ENCODE measurements at regions not wholly inside any gene's neighbourhood (a gene's known extent, or its start where the extent isn't known, plus 50 kb on each side); places are given as distances from the start of the nearest gene placed in this dataset.

DNA sequence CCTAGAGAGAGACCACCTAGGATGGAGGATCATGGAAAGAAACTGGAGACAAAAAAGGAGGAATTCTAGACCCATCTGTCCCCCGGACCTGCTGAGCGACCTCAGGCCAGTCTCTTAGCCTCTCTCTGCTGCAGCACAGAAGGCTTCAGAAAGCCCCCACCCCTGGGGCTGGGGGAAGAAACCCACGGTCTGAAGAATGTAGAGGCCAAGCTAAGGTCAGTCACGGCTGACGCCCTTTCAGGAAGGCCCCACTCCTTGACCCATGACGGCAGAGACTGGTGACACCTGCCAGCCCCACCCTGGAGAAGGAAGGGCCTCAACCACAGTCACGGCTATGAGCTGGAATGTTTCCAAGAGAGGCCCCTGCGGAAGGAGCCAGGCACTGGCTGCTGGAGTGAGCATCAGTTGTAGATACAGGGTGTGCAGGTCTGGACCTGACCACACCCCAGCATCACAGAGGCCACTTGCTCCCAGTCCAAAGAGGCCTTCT is 120.5 kb upstream of the BOD1 start:
- DNase-seq (ENCODE audit: low read depth in 2 of 3, low spot score in 2 of 3) = peak in 1 of 3 donors; percentile 39

DNA sequence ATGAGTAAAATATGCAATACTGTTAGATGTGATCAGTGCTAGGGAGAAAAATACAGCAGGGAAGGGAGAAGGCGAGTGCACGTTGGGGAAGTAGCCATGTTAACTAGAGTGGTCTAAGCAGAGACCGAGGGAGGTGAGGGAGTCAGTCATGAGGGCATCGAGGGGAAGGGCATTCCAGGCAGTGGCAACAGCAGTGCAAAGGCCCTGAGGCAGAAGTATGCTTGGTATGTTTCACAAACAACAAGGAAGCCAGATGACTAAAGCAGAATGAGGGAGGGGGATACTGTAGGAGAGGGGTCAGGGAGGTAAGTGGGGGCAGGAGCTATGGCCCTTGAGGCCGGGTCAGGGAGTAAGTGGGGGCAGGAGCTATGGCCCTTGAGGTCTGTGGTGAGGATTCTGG is 123.3 kb upstream of the BOD1 start:
- no peak for DNase-seq (ENCODE audit: low read depth in 2 of 3, low spot score in 2 of 3)

DNA sequence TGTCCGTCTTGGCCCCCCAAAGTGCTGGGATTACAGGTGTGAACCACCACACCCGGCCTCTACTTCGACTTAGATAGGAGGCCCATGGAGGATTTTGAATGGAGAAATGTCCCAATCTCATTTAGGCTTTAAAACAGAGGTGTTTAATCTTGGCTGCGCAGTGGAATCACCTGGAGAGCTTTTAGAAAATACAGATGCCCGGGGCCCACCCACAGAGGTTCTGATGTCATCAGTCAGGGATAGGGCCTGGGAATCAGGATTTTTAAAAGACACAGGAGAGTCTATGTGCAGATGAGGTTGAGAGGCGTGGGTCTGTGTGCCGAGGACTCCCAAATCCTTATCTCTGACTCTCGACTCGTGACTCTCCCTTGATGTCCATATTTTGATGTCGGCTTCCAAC is 124.0 kb upstream of the BOD1 start:
- no peak for DNase-seq (ENCODE audit: low read depth in 2 of 3, low spot score in 2 of 3)

DNA sequence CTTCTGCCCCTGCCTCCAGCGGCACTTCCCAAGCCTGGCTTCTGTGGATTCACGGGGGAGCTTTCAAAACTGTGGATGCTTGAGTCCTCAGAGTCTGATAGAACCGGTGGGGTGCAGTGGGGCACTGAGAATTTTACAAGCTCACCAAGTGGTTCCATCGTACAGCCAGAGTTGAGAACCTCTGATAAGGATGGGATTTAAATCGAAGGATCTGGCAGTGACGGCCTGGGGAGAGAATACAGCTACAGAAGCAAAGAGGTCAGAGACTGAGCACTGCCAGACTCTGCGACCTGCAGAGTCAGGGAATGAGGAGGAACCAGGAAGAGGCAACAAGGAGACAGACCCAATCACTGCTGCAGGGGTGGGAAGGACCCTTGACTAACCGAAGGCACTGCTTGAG is 124.6 kb upstream of the BOD1 start:
- DNase-seq (ENCODE audit: low read depth in 2 of 3, low spot score in 2 of 3) = no peak

DNA sequence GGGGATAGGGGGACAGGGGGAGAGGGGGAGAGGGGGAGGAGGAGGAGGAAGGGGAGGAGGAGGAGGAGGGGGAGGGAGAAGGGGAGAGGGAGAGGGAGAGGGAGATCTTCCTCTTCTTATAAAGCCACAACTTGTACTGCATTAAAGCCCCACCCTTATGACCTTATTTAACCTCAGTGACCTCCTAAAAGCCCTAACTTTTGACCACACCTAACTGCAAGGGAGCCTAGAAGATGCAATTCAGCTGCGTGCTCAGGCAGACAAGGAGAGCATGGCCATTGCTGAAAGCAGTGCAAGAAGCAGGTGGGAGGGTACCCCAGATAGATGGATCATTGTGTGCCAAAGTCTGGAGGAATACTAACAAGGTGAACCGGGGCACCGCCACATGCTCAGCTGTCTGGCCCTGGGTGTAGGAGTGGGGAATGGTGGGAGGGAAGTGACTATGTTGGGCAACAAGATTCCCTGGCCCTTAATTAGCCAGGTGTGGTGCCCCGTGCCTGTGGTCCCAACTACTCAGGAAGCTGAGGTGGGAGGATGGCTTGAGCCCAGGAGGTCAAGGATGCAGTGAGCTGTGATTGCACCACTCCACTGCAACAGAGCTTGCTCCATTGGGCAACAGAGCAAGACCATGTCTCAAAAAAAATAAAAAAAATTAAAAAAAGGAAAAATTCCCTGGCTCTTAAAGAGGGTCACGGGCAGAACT is 125.4 kb upstream of the BOD1 start:
- no peak for DNase-seq (ENCODE audit: low read depth in 2 of 3, low spot score in 2 of 3)

- DNase-seq (ENCODE audit: low read depth in 2 of 3, low spot score in 2 of 3) = no peak
Observed at GRCh38 chr5:173742432-173742816, 126.0 kb upstream of the BOD1 start.

GRCh38 chr5:173743641-173744343 is 127.3 kb upstream of the BOD1 start:
- DNase-seq (ENCODE audit: low read depth in 2 of 3, low spot score in 2 of 3) = no peak

GRCh38 chr5:173744551-173744950 is 128.1 kb upstream of the BOD1 start:
- no peak for DNase-seq (ENCODE audit: low read depth in 2 of 3, low spot score in 2 of 3)

DNA sequence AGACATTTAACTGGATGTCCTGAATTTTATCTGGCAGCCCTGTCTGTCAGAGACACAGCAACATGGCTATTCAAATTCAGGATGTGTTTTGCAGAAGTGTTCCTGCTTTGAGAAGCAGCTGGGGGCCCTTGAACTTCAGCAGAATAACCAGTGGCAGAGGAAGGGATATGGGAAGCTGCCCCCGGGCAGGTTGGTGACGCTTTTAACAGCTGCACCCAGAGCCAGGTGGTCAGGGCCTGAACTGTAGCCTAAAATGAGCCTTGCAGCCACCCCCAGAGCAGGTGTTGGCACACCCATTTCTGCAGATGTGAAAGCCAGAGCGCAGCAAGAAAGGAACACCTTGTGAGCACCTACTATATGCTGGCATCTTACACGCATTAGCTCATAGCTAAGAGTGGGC is 128.7 kb upstream of the BOD1 start:
- DNase-seq (ENCODE audit: low read depth in 2 of 3, low spot score in 2 of 3) = peak in 2 of 3 donors; percentile 24 to 50

GRCh38 chr5:173745557-173745956 is 129.1 kb upstream of the BOD1 start:
- no peak for DNase-seq (ENCODE audit: low read depth in 2 of 3, low spot score in 2 of 3)

DNA sequence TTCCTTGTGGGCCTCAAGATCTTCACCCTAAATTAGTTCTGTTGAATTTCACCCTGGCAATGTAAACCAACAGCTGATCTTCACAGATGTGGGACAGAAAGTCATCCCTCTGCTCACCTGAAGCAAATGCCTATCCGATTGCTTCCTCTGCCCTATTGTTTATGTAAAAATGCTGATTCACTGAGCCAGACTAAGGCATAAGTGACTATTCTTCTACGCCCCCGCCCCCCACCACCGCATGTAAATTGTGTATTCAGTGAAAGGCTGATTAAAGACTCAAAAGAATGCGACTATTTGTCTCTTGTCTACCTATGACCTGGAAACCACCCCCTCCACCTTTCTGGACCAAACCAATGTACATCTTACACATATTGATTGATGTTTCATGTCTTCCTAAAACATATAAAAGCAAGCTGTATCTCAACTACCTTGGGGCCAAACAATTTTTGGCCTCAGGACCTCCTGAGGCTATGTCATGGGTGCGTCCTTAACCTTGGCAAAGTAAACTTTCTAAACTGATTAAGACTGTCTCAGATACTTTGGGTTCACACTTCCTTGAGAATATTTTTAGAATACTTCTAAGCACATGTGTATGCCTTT is 129.7 kb upstream of the BOD1 start:
- no peak for DNase-seq (ENCODE audit: low read depth in 2 of 3, low spot score in 2 of 3)

DNA sequence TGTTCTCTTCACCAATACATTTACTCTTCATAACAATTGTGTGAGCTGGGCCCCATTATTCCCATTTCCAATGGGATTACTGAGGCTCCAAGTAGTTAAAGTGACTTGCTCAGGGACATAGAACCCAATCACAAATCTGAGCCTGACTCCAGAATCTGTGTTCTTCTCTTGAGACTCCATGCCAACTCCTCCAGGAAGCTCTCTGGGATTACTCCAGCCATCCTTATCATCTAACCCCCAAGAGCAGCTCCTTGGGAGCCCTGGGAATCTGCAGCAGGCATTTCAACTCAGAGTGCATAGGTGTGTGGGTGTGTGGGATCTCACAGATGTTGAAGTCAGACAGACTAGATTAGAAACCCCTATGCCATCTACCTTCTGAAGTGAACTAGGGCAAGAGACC is 131.4 kb upstream of the BOD1 start:
- DNase-seq (ENCODE audit: low read depth in 2 of 3, low spot score in 2 of 3) = no peak

DNA sequence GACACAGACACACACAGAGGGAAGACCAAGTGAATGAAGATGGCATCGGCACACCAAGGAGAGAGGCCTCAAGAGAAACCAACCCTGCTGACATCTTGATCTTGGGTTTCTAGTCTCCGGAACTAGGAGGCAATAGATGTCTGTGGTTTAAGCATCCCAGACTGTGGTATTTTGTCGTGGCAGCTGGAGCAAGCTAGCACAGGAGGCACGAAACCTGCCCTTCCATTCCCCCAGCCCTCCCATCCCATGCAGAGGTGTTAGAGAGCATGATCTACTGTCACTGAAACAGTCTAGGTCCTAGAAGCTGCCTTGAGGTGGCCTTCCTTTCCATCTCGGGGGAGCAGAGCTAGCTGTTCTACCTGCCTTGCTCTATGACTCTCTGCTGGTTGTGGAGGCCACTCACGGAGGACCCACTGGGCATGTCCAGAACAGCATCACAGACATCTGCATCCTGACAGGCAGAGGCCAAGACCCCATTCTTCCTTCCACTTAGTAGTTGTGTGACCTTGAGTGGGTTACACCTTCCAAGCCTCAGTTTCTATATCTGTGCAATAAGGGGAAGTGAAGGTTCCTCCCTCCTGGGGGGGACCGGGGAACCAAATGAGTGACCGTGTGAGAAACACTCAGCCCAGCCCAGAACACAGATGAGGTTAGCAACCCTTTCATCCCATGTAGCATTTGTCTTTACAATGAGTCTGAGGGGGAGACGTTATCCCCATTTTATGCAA is 134.3 kb upstream of the BOD1 start:
- no peak for DNase-seq (ENCODE audit: low read depth in 2 of 3, low spot score in 2 of 3)

DNA sequence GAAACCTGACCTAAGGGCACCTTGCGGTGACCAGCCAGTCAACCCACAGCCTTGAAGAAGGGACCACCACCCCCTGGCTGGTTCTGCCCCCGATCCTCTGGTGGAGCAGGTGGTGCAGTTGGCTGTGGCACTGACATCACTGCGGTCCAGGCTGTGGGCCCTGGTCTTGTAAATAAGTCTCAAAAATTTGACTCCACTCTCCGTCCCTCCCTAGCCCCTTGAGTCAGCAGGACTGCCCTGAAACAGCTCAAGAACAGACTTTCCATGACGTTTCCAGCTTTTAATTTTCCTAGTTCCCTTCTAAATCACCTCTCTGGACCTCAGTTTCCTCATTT is 134.8 kb upstream of the BOD1 start:
- DNase-seq (ENCODE audit: low read depth in 2 of 3, low spot score in 2 of 3) = no peak

- DNase-seq (ENCODE audit: low read depth in 2 of 3, low spot score in 2 of 3) = no peak
Observed at GRCh38 chr5:173752653-173753052, 135.5 kb upstream of the CPEB4 start.

- DNase-seq (ENCODE audit: low read depth in 2 of 3, low spot score in 2 of 3) = no peak
Observed at GRCh38 chr5:173753307-173754168, 134.6 kb upstream of the CPEB4 start.

GRCh38 chr5:173755319-173755718 is 132.8 kb upstream of the CPEB4 start:
- no peak for DNase-seq (ENCODE audit: low read depth in 2 of 3, low spot score in 2 of 3)

GRCh38 chr5:173757403-173758209 is 130.5 kb upstream of the CPEB4 start:
- no peak for DNase-seq (ENCODE audit: low read depth in 2 of 3, low spot score in 2 of 3)

GRCh38 chr5:173758676-173759075 is 129.5 kb upstream of the CPEB4 start:
- DNase-seq (ENCODE audit: low read depth in 2 of 3, low spot score in 2 of 3) = no peak

DNA sequence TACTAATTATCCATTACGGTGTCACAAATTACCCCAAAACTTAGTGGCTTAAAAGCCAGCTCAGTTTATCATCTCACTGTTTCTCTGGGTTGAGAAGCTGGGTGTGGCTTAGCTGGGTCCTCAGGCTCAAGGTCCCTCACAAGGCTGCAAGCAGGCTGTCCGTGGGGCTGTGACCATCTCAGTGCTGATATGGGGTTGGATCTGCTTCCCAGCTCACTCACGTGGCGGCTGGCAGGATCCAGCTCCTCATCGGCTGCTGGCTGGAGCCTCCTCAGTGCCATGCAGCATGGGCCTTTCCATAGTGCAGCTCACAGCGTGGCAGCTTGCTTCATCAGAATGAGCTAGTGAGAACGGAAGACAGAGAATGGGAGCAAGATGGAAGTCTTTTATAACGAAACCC is 128.5 kb upstream of the CPEB4 start:
- DNase-seq (ENCODE audit: low read depth in 2 of 3, low spot score in 2 of 3) = no peak

Measured in hematopoietic multipotent progenitor cell (in vitro differentiated cells).